ENCODE measurements at regions not wholly inside any gene's neighbourhood (a gene's known extent, or its start where the extent isn't known, plus 50 kb on each side); places are given as distances from the start of the nearest gene placed in this dataset.

DNA sequence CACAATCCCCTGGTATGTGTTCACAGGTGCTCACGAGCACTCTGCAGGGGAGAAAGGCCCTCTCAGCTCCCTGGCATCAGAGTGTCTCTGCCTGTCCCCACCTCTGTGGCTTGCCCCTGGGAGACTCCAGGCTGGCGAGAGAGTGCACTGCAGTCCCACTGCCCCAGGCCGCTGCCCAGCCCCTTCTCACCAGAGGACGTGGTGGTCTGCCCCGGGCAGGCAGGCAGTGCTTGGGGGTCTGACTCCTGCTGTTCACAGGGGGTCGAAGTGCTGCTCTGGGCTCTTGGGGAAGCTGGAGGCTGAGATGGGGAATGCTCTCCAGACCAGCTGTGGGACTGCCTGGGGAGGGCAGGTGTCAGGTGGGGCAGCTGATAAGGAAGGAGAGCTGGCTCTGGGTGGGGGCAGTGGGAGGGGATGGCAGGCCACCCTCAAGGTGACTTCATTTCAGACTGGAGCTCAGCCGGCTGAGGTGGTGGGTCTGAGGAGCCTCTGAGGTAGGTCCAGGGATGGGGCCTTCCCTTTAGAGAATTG, 151.0 kb upstream of the B3GAT1 start:
- Mint-ChIP-seq H3K4me3 (no peak overlapping the region), H3K36me3 (no peaks in the 10 kb centered on the region), H3K4me1 (ENCODE audit: low read depth) (no peaks in the 10 kb centered on the region), H3K27me3 (no peaks in the 10 kb centered on the region), H3K9me3 (no peaks in the 10 kb centered on the region), H3K27ac (no peak overlapping the region)
- intact Hi-C loops (cut with micrococcal nuclease), result no loop called here
- ChIA-PET POLR2A (no interaction called here), CTCF (no interaction called here)
- DNase-seq, result no peak

DNA sequence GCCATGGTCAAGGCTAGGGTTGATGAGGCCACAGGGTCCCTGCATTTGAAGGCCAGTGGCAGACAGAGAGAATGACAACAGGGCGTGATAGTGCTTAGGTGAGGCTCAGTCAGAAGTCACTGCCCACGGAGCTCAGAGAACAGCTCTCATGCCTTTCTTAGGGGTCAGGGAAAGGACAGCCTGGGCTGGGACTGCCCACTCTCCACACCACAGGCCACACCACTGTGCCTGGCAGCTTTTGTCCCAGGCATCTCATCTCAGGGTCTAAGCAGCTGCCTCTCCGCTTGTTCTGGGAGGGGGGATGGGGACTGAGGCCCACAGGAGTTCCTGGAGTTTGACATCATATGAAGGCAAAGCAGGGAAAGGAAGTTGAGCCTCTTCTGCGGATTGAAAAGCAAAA, 150.2 kb upstream of the B3GAT1 start:
- H3K4me3 Mint-ChIP-seq, result no peak overlapping the region
- no peak overlapping the region for H3K27ac Mint-ChIP-seq
- no peaks in the 10 kb centered on the region for H3K4me1 Mint-ChIP-seq (ENCODE audit: low read depth)
- ChIA-PET POLR2A (no interaction called here), CTCF (no interaction called here)
- peaks cover 3% of the 10 kb centered on the region for H3K27me3 Mint-ChIP-seq
- DNase-seq, result no peak
- H3K36me3 Mint-ChIP-seq, result no peaks in the 10 kb centered on the region
- no peaks in the 10 kb centered on the region for H3K9me3 Mint-ChIP-seq
- intact Hi-C loops (cut with micrococcal nuclease), result no loop called here

DNA sequence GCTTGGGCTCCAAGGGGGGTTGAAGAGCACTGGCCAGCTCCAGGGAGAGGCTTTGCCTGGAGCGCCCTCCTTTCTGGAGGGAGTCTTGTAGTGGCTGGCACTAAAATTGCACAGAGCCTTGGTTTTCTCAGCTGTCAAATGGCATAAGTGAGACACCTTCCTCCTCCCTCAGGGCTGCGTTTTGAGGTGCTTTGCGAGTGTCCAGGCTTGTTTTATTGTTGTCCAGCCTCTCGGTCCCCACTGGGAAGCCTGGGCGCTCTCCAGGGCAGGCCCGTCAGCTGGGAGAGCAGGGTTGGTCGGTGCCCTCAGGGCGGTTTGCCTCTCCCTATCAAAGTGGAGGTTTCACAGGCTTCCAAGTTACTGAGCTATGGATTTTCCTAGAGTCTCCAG, 149.3 kb upstream of the B3GAT1 start:
- H3K4me1 Mint-ChIP-seq (ENCODE audit: low read depth), result no peaks in the 10 kb centered on the region
- H3K4me3 Mint-ChIP-seq, result no peak overlapping the region
- POLR2A ChIA-PET, result no interaction called here
- CTCF ChIA-PET, result no interaction called here
- H3K27me3 Mint-ChIP-seq, result peaks cover 3% of the 10 kb centered on the region
- no peak overlapping the region for H3K27ac Mint-ChIP-seq
- intact Hi-C loops (cut with micrococcal nuclease), result no loop called here
- no peaks in the 10 kb centered on the region for H3K36me3 Mint-ChIP-seq
- no peaks in the 10 kb centered on the region for H3K9me3 Mint-ChIP-seq
- no peak for DNase-seq

DNA sequence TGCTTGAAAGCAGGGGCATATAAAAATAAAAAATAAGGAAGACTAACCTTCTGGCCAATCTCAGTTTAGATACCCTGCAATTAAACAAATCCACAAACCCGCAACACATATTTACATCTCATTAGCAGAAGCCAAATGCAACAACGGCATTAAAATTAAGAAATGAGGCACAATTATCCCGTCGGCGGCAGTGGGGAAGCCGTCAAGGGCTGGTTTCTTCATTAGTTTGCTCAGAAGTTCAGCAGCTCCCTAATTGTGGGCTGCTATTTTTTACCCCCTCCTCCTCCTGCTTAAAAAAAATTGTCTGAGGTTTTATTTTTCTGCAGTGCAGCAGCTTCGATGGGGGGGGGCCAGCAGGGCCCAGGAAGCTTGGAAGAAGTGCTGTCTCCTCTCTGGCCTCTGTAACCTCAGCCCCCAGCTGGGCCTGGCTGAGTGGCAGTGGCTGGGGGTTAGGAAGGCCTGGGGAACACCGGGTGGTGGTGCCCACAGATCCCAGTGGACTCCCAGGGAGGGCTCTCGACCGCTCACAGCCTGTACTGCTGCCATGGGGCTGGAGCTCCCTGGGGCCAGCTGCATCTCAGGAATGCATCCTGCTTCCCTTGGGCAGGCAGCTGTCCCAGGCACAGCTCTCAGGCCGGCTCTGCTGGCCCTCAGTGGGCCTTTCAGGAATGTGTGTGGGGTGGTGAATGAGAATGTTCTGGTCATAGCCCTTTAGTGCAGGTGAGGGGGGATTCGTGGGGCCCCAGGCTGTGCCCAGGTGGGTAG, 148.7 kb upstream of the B3GAT1 start:
- H3K4me3 Mint-ChIP-seq, result no peak overlapping the region
- no peak overlapping the region for H3K27ac Mint-ChIP-seq
- intact Hi-C loops (cut with micrococcal nuclease), result no loop called here
- H3K27me3 Mint-ChIP-seq, result peaks cover 3% of the 10 kb centered on the region
- H3K36me3 Mint-ChIP-seq, result no peaks in the 10 kb centered on the region
- CTCF ChIA-PET, result no interaction called here
- no peak for DNase-seq
- POLR2A ChIA-PET, result no interaction called here
- H3K9me3 Mint-ChIP-seq, result no peaks in the 10 kb centered on the region
- no peaks in the 10 kb centered on the region for H3K4me1 Mint-ChIP-seq (ENCODE audit: low read depth)

DNA sequence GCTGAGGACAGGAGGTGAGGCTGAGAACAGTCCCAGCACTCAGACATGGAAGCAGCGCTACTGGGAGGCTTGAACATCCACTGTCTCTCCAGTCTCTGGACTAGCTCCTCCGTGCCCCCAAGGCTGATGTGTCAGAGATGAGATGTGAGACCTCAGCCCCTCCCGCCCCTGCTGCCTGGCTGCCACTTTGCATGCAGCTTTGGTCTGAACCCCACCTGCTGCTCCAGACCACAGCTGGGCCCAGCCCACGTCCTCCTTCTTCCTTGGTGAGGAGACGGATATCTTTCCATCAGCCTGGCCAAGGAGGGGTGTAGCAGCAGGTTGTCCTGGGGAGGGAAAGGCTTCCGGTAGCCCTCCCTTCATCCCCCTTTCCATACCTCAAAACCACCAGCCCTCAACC, 148.0 kb upstream of the B3GAT1 start:
- DNase-seq, result no peak
- Mint-ChIP-seq H3K4me1 (ENCODE audit: low read depth) (no peaks in the 10 kb centered on the region), H3K9me3 (no peaks in the 10 kb centered on the region), H3K27me3 (peaks cover 3% of the 10 kb centered on the region), H3K36me3 (no peaks in the 10 kb centered on the region), H3K27ac (no peak overlapping the region), H3K4me3 (no peak overlapping the region)
- intact Hi-C loops (cut with micrococcal nuclease), result no loop called here
- POLR2A ChIA-PET, result no interaction called here
- CTCF ChIA-PET, result no interaction called here

DNA sequence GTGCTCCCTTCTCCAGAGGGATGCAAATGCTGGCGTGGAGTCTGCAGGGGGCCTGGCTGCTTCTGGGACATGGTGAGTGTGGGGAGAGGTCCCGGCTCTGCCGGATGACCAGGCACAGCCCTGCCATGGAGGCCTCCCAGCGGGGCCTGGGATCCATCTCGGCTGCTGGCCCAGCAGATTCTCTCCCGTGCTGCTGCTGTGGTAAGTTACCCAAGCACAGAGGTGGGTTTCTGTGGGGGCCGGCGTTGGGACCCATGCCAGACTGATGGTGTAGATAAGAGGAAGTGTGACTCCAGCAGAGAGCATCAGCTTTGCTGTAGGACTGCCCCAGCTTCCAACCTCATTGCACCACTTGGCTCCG, 147.5 kb upstream of the B3GAT1 start:
- Mint-ChIP-seq H3K27me3 (peaks cover 3% of the 10 kb centered on the region), H3K4me1 (ENCODE audit: low read depth) (no peaks in the 10 kb centered on the region), H3K9me3 (no peaks in the 10 kb centered on the region), H3K4me3 (no peak overlapping the region), H3K27ac (no peak overlapping the region), H3K36me3 (no peaks in the 10 kb centered on the region)
- ChIA-PET POLR2A (no interaction called here), CTCF (no interaction called here)
- DNase-seq, result no peak
- intact Hi-C loops (cut with micrococcal nuclease), result no loop called here

DNA sequence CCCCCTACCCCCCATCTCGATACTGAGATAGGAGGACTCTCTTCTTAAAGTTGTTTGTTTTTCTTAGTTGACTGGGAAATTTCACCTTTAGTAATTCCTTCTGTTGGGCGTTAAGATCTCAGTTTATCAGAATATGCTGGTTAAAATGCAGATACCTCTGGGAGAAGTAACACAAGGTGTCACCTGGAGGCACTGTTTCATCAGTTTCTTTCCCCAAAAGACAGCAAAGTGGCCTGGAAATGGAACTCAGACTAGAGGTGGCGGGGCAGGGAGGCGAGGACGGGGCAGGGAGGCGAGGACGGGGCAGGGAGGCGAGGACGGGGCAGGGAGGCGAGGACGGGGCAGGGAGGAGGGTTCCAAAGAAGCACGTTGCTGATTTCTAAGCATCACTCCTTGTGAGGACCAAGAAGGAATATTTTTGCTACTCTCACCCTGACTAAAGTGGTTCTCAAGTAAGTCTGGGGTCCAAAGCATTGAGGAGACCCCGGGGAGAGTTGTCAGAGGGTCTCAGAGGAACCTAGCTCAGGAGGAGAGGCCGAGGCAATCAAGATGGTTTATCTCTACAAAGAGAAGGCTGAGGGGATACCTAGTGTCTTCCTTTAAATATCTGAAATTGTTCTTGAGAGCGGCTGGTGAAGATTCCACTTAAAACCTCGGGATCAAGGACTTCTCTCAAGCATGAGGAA, 147.0 kb upstream of the B3GAT1 start:
- intact Hi-C loops (cut with micrococcal nuclease), result no loop called here
- H3K36me3 Mint-ChIP-seq, result no peaks in the 10 kb centered on the region
- no peak for DNase-seq
- H3K9me3 Mint-ChIP-seq, result no peaks in the 10 kb centered on the region
- H3K4me1 Mint-ChIP-seq (ENCODE audit: low read depth), result no peaks in the 10 kb centered on the region
- no peak overlapping the region for H3K27ac Mint-ChIP-seq
- CTCF ChIA-PET, result no interaction called here
- H3K27me3 Mint-ChIP-seq, result peaks cover 3% of the 10 kb centered on the region
- H3K4me3 Mint-ChIP-seq, result no peak overlapping the region
- POLR2A ChIA-PET, result no interaction called here

DNA sequence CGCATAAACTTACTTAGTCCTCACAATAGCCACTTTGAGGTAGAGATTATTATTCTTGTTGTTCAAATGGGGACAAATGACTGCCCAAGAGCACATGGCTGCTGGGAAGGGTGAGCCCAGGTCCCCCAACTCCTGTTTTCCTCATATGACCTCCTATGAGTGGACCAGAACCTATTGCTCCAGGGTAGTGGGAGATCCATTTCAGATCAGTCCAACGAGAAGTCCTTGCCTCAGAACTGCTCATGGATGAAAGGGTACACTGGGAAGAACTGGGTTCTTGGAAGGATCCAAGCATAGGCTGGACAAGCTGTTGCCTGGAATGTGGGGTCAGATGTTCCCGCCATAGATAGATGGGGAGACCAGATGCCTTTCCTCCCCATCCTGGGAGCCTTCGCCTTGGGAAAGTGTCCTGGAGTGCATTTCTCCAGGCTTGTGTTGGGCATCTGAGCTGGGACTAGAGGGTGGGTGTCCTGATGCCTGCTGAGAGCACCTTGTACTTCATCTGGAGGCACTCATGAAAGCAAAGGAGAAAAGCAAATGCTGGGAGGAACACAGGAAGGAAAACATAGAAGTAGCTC, 146.3 kb upstream of the B3GAT1 start:
- Mint-ChIP-seq H3K27ac (no peak overlapping the region), H3K27me3 (peaks cover 3% of the 10 kb centered on the region), H3K36me3 (no peaks in the 10 kb centered on the region), H3K9me3 (no peaks in the 10 kb centered on the region), H3K4me1 (ENCODE audit: low read depth) (no peaks in the 10 kb centered on the region), H3K4me3 (no peak overlapping the region)
- POLR2A ChIA-PET, result no interaction called here
- intact Hi-C loops (cut with micrococcal nuclease), result no loop called here
- no peak for DNase-seq
- CTCF ChIA-PET, result no interaction called here

DNA sequence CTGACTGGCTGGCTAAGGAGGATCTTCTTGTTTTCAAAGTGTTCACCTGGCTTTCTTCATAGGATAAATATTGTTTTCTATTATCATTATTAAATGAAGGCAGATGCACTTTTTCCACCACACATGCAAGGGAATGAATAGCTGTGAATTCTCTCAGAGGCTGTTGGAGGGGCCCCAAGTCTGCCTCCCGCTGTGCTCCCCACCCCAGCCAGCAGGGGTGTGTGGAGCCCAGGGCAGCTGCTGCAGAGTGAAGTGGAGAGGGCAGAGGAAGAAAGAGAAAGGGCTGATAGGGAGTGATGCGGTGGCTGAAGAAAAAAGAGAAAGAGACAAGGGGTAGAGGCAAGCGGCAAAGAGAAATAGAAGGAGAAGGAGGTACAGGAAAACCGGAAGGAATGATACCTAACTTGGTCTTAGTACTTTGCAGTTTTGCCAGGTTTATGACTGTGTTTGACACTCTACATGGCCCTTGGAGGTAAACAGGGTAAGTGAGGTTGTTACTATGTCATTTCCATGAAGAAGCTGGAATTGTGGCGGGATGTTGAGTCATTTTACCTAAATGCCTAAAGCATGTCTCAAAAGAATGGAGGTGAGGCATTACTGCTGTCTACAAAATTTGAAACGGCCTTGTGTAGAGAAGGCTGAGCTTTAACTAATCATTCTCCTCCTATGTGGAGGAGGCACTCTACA, 145.7 kb upstream of the B3GAT1 start:
- Mint-ChIP-seq H3K27ac (no peak overlapping the region), H3K9me3 (no peaks in the 10 kb centered on the region), H3K4me1 (ENCODE audit: low read depth) (no peaks in the 10 kb centered on the region), H3K4me3 (no peak overlapping the region), H3K27me3 (peaks cover 3% of the 10 kb centered on the region), H3K36me3 (no peaks in the 10 kb centered on the region)
- no peak for DNase-seq
- POLR2A ChIA-PET, result no interaction called here
- intact Hi-C loops (cut with micrococcal nuclease), result no loop called here
- CTCF ChIA-PET, result no interaction called here

DNA sequence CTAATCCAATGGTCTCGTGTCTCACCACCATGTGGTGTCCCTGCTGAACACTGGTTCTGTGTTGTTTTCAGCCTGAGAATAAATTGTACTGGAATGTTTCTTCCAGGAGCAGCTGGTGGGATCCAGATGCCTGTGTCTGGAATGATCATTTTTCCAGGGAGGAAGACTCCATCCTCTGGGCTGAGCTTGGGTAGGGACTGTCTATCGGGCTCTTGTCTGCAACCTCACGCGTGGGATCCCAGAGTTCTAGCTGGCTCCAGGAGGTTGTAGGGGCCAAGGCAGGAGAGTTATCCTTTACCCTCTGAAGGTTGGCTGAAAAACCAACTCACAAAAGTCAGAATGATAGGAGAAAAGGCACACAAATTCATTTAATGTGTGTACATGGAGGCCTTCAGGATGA, 144.1 kb upstream of the B3GAT1 start:
- peaks cover 6% of the 10 kb centered on the region for H3K27me3 Mint-ChIP-seq
- CTCF ChIA-PET, result no interaction called here
- no peaks in the 10 kb centered on the region for H3K4me1 Mint-ChIP-seq (ENCODE audit: low read depth)
- H3K9me3 Mint-ChIP-seq, result no peaks in the 10 kb centered on the region
- DNase-seq, result no peak
- no peaks in the 10 kb centered on the region for H3K36me3 Mint-ChIP-seq
- POLR2A ChIA-PET, result no interaction called here
- intact Hi-C loops (cut with micrococcal nuclease), result no loop called here
- no peak overlapping the region for H3K4me3 Mint-ChIP-seq
- H3K27ac Mint-ChIP-seq, result no peak overlapping the region

DNA sequence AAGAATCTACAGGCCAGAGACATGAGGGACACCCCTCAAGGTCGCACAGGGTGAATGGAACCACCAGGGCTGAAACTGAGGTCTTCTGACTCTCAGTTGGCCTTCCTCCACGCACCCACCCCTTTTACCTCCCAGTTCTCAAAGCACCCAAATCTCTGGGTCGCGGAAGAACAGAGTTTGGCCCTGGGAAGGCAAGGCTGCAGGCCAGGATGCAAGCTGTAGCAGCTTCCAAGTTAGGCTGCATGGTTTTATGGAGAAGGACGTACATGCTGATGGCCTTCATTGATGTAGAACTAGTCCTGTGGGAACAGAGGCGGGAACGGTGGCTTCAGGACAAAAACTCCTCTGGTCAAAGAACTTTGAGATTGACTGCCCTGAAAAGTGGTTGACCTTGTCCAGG, 143.5 kb upstream of the B3GAT1 start:
- Mint-ChIP-seq H3K36me3 (no peaks in the 10 kb centered on the region), H3K4me3 (no peak overlapping the region), H3K4me1 (ENCODE audit: low read depth) (no peaks in the 10 kb centered on the region), H3K27ac (no peak overlapping the region), H3K9me3 (peaks cover 1% of the 10 kb centered on the region), H3K27me3 (peaks cover 7% of the 10 kb centered on the region)
- intact Hi-C loops (cut with micrococcal nuclease), result no loop called here
- POLR2A ChIA-PET, result no interaction called here
- CTCF ChIA-PET, result no interaction called here
- no peak for DNase-seq

DNA sequence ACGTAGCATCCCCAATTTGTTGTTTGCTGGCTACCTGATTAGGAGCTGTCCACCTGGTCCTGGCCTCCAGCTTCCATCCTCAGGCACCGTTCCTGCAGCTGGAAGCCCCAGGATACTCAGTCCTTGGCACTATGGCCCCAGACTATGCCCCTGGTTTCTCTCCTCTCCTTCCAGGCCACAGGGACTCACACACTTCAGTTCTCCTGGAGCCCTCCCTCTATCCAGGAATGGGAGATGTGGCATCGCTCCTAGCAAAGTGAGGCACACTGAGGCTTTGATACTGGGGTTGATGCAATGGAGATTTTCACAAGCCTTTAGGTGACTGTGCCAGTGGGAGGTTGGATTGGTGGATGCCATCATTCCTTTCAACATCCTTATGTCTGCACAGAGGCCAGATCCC, 142.8 kb upstream of the B3GAT1 start:
- no peak for DNase-seq
- POLR2A ChIA-PET, result no interaction called here
- Mint-ChIP-seq H3K27ac (no peak overlapping the region), H3K4me3 (no peak overlapping the region), H3K9me3 (peaks cover 5% of the 10 kb centered on the region), H3K4me1 (ENCODE audit: low read depth) (no peaks in the 10 kb centered on the region), H3K36me3 (no peaks in the 10 kb centered on the region), H3K27me3 (peaks cover 10% of the 10 kb centered on the region)
- intact Hi-C loops (cut with micrococcal nuclease), result no loop called here
- CTCF ChIA-PET, result no interaction called here

DNA sequence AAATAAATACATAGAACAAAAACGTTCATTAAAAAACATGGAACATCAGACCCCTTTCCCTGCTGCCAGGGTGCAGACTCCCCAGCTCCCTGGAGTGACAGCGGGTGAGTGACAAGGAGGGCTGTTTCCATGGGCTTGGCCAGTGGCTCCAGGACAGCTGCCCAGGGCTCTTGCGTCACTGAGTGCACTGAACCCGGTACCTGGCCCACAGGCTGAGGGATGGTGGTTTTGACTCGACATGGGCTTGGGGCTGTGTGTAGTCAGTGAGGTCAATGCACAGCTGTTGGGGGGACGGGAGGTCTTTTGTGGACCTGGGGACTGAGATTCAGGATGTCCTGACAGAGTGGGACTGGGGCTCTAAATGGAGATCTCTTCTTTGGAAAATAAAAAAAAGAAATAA, 142.1 kb upstream of the B3GAT1 start:
- intact Hi-C loops (cut with micrococcal nuclease), result no loop called here
- Mint-ChIP-seq H3K9me3 (peaks cover 6% of the 10 kb centered on the region), H3K27ac (no peak overlapping the region), H3K4me1 (ENCODE audit: low read depth) (no peaks in the 10 kb centered on the region), H3K27me3 (peaks cover 12% of the 10 kb centered on the region), H3K36me3 (no peaks in the 10 kb centered on the region), H3K4me3 (no peak overlapping the region)
- CTCF ChIA-PET, result no interaction called here
- POLR2A ChIA-PET, result no interaction called here
- DNase-seq, result no peak

Measured in activated CD4-positive, alpha-beta memory T cell treated with anti-CD3 and anti-CD28 coated beads for 36 hours (primary cell).